ENCODE measurements at regions not wholly inside any gene's neighbourhood (a gene's known extent, or its start where the extent isn't known, plus 50 kb on each side); places are given as distances from the start of the nearest gene placed in this dataset.

GRCh38 chr1:30148676-30149075 is 574.7 kb downstream of the MATN1 start:
- TF ChIP-seq, protein P1, sequence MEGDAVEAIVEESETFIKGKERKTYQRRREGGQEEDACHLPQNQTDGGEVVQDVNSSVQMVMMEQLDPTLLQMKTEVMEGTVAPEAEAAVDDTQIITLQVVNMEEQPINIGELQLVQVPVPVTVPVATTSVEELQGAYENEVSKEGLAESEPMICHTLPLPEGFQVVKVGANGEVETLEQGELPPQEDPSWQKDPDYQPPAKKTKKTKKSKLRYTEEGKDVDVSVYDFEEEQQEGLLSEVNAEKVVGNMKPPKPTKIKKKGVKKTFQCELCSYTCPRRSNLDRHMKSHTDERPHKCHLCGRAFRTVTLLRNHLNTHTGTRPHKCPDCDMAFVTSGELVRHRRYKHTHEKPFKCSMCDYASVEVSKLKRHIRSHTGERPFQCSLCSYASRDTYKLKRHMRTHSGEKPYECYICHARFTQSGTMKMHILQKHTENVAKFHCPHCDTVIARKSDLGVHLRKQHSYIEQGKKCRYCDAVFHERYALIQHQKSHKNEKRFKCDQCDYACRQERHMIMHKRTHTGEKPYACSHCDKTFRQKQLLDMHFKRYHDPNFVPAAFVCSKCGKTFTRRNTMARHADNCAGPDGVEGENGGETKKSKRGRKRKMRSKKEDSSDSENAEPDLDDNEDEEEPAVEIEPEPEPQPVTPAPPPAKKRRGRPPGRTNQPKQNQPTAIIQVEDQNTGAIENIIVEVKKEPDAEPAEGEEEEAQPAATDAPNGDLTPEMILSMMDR (IDR thresholded peaks at IDR 0.05 in 8 of 11, conservative IDR thresholded peaks at IDR 0.05 in 3 of 11): no peak
- TF ChIP-seq POLR2A (IDR thresholded peaks at IDR 0.05): no peak
- no peak for TF ChIP-seq POLR2AphosphoS5 (IDR thresholded peaks at IDR 0.05)

All from spleen (tissue), 7 donors.